Body of pancreas (tissue), 4 donors: ENCODE measurements at regions not wholly inside any gene's neighbourhood (a gene's known extent, or its start where the extent isn't known, plus 50 kb on each side); places are given as distances from the start of the nearest gene placed in this dataset.

Source experiments
- POLR2A ChIP-seq, 3 donors: fragments of 450-650 bp; IDR thresholded peaks; one replicate each; pipeline ENCODE4 v1.6.1; 2016; ENCODE audit warnings: antibody characterized with exemption in 3 of 3, mild to moderate bottlenecking in 2 of 3
- TF ChIP-seq, protein P1 (sequence below), 7 experiments: fragments of 450-650 bp in 4 of 7; fragments of 200-600 bp in 3 of 7; sonication (generic) in 3 of 7; IDR thresholded peaks; one replicate each; pipeline ENCODE4 v1.5.1; 2016 to 2019; ENCODE audit warnings: antibody characterized with exemption in 7 of 7

DNA sequence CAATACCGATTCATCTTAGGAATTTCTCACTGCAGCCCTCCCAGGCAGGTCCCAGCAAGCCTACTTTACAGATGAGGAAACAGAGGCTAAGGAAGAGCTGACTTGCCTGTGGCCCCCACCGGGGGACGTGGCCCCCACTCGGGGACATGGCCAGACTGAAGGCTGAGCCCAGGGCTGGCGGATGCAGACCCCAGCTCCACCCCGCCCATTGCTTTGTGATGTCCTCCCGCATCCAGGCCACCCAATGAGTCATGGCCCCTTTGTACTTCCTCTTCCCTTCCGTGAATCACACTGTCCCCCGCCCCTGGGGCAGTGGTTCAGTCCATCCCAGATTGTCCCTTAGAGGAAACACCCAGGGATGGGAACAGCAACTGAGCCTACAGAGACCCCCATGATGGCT, 116.0 kb upstream of the ANO1 start:
- no peak for TF ChIP-seq POLR2A (IDR thresholded peaks at IDR 0.05)
- TF ChIP-seq, protein P1, sequence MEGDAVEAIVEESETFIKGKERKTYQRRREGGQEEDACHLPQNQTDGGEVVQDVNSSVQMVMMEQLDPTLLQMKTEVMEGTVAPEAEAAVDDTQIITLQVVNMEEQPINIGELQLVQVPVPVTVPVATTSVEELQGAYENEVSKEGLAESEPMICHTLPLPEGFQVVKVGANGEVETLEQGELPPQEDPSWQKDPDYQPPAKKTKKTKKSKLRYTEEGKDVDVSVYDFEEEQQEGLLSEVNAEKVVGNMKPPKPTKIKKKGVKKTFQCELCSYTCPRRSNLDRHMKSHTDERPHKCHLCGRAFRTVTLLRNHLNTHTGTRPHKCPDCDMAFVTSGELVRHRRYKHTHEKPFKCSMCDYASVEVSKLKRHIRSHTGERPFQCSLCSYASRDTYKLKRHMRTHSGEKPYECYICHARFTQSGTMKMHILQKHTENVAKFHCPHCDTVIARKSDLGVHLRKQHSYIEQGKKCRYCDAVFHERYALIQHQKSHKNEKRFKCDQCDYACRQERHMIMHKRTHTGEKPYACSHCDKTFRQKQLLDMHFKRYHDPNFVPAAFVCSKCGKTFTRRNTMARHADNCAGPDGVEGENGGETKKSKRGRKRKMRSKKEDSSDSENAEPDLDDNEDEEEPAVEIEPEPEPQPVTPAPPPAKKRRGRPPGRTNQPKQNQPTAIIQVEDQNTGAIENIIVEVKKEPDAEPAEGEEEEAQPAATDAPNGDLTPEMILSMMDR (IDR thresholded peaks at IDR 0.05), result no peak
